ENCODE measurements at regions not wholly inside any gene's neighbourhood (a gene's known extent, or its start where the extent isn't known, plus 50 kb on each side); places are given as distances from the start of the nearest gene placed in this dataset.

DNA sequence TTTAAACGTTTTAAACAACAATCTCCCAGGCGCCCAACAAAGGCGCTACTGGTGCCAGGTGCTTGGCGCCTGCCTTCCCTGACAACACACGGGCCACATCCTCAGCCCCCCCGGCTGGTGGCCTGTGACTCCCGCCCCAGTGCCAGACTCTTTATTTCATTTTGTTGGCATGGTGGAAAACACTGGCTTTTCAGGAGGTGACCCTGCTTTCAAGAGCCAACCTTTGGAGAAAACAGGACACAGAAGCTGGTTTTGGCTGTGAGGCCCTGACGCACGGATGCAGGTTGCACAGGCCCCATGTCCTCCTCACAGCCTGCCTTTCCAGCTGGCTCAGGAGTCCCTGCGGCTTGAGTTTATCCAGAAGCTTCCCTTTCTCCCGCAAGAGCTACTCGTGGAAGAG is 100.0 kb downstream of the METRNL start:
- Histone ChIP-seq H3K4me3 (ENCODE audit: low read length) (no peak overlapping the region), H3K9me3 (ENCODE audit: insufficient read depth, low read length) (no peaks in the 10 kb centered on the region), H3K4me1 (ENCODE audit: low read length) (no peaks in the 10 kb centered on the region), H3K27me3 (ENCODE audit: low read depth, low read length) (0 out of 2 replicates have a peak, but pooled peaks cover 6% of the 10 kb centered on the region), H2AFZ (ENCODE audit: low read depth, low read length) (no peak overlapping the region), H3K4me2 (ENCODE audit: low read length) (no peak overlapping the region), H4K20me1 (ENCODE audit: insufficient read depth, low read length) (no peaks in the 10 kb centered on the region), H3K9ac (ENCODE audit: low read length) (no peak overlapping the region), H3K27ac (ENCODE audit: low read length) (no peak overlapping the region), H3K36me3 (replicated peaks; ENCODE audit: low read depth, low read length) (no peaks in the 10 kb centered on the region), H3K79me2 (ENCODE audit: low read length) (no peaks in the 10 kb centered on the region)
- no peak for TF ChIP-seq EZH2phosphoT487 (IDR thresholded peaks at IDR 0.05; ENCODE audit: low read depth)
- TF ChIP-seq, protein P1, sequence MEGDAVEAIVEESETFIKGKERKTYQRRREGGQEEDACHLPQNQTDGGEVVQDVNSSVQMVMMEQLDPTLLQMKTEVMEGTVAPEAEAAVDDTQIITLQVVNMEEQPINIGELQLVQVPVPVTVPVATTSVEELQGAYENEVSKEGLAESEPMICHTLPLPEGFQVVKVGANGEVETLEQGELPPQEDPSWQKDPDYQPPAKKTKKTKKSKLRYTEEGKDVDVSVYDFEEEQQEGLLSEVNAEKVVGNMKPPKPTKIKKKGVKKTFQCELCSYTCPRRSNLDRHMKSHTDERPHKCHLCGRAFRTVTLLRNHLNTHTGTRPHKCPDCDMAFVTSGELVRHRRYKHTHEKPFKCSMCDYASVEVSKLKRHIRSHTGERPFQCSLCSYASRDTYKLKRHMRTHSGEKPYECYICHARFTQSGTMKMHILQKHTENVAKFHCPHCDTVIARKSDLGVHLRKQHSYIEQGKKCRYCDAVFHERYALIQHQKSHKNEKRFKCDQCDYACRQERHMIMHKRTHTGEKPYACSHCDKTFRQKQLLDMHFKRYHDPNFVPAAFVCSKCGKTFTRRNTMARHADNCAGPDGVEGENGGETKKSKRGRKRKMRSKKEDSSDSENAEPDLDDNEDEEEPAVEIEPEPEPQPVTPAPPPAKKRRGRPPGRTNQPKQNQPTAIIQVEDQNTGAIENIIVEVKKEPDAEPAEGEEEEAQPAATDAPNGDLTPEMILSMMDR (IDR thresholded peaks at IDR 0.05; ENCODE audit: low read depth, low read length): no peak

DNA sequence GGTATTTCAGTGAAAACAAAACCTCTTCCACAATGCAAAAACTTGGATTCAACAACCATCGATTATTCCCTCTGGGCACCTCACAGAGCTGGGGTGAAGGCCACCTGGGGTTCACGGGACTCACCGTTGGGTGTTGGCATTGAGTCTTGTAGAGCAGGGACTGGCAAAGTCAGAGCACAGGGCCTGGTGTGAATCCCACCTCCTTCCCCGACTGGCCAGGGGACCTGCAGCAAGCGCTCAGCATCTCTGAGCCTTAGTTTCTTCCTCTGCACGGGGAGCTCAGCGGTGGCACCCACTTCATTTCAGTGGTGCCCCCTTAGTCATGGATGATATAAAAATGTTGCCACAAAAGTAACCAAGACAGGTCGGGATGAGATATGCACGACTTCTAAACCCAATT is 100.4 kb downstream of the METRNL start:
- Histone ChIP-seq H3K9me3 (ENCODE audit: insufficient read depth, low read length) (no peaks in the 10 kb centered on the region), H3K36me3 (replicated peaks; ENCODE audit: low read depth, low read length) (no peaks in the 10 kb centered on the region), H3K4me1 (ENCODE audit: low read length) (no peaks in the 10 kb centered on the region), H3K4me2 (ENCODE audit: low read length) (no peak overlapping the region), H3K79me2 (ENCODE audit: low read length) (no peaks in the 10 kb centered on the region), H4K20me1 (ENCODE audit: insufficient read depth, low read length) (no peaks in the 10 kb centered on the region), H3K4me3 (ENCODE audit: low read length) (no peak overlapping the region), H2AFZ (ENCODE audit: low read depth, low read length) (no peak overlapping the region), H3K27ac (ENCODE audit: low read length) (no peak overlapping the region), H3K9ac (ENCODE audit: low read length) (no peak overlapping the region), H3K27me3 (ENCODE audit: low read depth, low read length) (peaks cover 10% of the 10 kb centered on the region)
- TF ChIP-seq EZH2phosphoT487 (IDR thresholded peaks at IDR 0.05; ENCODE audit: low read depth): no peak
- TF ChIP-seq, protein P1 (IDR thresholded peaks at IDR 0.05; ENCODE audit: low read depth, low read length): no peak

DNA sequence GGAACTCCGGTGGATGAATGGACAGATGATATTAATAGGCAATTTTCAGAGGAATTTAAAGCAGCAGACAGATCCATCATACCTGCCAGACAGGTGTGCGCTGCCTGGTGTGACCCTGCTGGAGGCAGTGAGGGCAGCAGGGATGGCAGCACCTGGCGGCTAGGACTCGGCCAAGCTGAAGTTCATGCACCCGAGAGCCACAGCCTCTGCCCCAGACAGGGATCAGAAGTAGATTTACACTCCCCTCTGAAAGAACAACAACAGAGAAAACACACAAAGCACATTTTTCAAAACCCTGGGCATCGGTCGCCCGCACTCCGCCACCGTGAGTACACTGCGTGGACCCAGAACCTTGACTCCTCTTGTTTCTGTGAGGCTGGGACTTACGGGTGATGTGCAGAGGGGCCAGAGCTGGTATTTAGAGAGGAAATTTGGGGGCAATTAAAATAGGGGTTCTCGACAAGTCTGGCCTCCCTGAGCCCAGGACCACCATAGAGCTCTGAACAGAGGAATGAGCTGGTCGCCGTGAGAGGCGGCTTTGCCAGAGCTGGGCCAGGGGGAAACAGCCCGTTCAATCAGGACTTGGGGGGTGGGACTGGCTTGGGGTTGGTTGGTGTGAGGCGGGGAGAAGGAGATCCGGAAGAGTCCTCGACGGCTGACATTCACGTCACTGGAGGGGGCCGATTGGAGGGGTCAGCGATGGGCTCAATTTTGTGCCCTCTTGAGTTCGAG is 101.0 kb downstream of the METRNL start:
- H3K9ac ChIP-seq (ENCODE audit: low read length): no peak overlapping the region
- H3K27ac ChIP-seq (ENCODE audit: low read length): no peak overlapping the region
- no peak overlapping the region for H2AFZ ChIP-seq (ENCODE audit: low read depth, low read length)
- H3K4me2 ChIP-seq (ENCODE audit: low read length): no peak overlapping the region
- TF ChIP-seq, protein P1 (IDR thresholded peaks at IDR 0.05; ENCODE audit: low read depth, low read length): no peak
- no peak for TF ChIP-seq EZH2phosphoT487 (IDR thresholded peaks at IDR 0.05; ENCODE audit: low read depth)
- no peaks in the 10 kb centered on the region for H4K20me1 ChIP-seq (ENCODE audit: insufficient read depth, low read length)
- no peaks in the 10 kb centered on the region for H3K9me3 ChIP-seq (ENCODE audit: insufficient read depth, low read length)
- H3K36me3 ChIP-seq (replicated peaks; ENCODE audit: low read depth, low read length): no peaks in the 10 kb centered on the region
- H3K27me3 ChIP-seq (ENCODE audit: low read depth, low read length): peaks cover 16% of the 10 kb centered on the region
- no peaks in the 10 kb centered on the region for H3K79me2 ChIP-seq (ENCODE audit: low read length)
- H3K4me1 ChIP-seq (ENCODE audit: low read length): no peaks in the 10 kb centered on the region
- no peak overlapping the region for H3K4me3 ChIP-seq (ENCODE audit: low read length)

DNA sequence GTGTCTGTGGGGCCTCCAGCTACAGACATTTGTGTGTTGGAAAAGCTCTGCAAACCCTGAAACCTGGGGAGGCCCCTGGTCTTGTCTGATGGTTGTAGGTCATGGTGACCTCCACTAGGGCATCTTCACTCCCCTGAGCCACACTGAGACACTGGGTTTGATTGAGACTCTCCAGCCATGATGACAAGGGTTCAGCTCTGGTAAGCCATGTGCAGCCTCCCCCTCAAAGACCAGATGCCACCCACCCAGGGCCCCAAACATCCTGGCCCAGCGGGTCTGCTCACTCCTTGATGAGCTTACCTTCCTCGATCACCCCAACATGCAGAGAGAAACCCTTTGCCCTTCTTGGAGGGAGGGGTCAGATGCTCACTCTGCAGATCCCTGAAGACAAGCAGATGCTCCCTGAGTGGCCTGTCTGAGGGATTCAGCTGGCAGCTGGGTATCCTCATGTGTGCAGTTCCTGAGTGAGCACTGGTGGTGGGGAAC is 101.6 kb downstream of the METRNL start:
- Histone ChIP-seq H4K20me1 (ENCODE audit: insufficient read depth, low read length) (no peaks in the 10 kb centered on the region), H3K9me3 (ENCODE audit: insufficient read depth, low read length) (no peaks in the 10 kb centered on the region), H3K36me3 (replicated peaks; ENCODE audit: low read depth, low read length) (no peaks in the 10 kb centered on the region), H3K4me1 (ENCODE audit: low read length) (no peaks in the 10 kb centered on the region), H3K27ac (ENCODE audit: low read length) (no peak overlapping the region), H3K4me2 (ENCODE audit: low read length) (no peak overlapping the region), H3K4me3 (ENCODE audit: low read length) (no peak overlapping the region), H3K27me3 (ENCODE audit: low read depth, low read length) (peaks cover 16% of the 10 kb centered on the region), H3K79me2 (ENCODE audit: low read length) (no peaks in the 10 kb centered on the region), H3K9ac (ENCODE audit: low read length) (no peak overlapping the region), H2AFZ (ENCODE audit: low read depth, low read length) (no peak overlapping the region)
- TF ChIP-seq EZH2phosphoT487 (IDR thresholded peaks at IDR 0.05; ENCODE audit: low read depth): no peak
- TF ChIP-seq, protein P1 (IDR thresholded peaks at IDR 0.05; ENCODE audit: low read depth, low read length): no peak

All from OCI-LY3 (cell line).